ENCODE measurements at regions not wholly inside any gene's neighbourhood (a gene's known extent, or its start where the extent isn't known, plus 50 kb on each side); places are given as distances from the start of the nearest gene placed in this dataset.

DNA sequence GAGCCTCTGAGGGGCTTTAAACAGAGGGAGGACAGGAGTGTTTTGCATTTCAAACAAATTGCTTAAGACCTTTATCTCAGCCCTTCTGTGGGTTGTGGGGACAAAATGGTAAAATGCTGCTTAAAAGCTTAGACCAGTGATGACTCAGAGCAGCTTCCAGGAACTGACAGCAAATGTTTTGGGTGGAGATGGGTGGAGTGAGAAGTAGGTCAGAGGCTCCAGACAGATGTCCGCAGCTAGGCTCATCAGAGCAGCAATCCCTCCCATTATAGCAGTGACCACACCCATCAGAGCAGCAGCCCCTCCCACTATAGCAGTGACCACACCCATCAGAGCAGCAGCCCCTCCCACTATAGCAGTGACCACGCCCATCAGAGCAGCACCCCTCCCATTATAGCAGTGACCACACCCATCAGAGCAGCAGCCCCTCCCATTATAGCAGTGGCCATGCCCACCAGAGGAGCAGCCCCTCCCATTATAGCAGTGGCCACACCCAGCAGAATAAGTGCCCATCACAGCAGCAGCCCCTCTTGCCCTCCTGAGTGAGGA is 532.2 kb downstream of the MATN1 start:
- DNase-seq = no peak

DNA sequence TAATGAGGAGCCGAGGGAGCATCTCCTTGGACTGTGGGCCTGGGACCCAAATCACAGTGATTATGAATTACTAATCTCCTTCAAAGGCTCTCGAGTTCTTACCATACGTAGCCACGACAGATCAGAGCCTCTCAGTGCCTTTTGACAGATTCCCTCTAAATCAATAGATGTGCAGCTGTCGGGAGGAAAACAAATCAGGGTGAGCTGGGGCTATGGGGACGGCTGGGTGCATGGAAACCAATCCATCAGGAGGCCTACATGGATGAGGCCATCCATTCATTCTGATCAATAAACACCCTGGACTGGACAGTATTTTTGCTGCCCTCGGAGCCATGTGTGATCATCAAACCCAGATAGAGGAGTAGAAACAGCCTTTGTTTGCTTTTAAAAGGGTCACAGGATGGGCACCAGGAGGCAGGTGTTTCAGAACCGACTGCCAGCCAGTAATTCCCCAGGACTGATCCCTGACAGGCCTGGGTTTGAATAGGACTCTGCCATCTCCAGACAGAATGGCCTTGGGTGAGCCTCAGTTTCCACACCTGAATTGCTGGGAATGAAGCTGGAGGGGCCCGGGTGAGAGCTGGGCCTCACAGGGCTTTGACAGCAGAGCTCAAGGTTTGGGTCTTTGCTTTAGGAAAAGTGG is 532.8 kb downstream of the MATN1 start:
- DNase-seq = no peak

DNA sequence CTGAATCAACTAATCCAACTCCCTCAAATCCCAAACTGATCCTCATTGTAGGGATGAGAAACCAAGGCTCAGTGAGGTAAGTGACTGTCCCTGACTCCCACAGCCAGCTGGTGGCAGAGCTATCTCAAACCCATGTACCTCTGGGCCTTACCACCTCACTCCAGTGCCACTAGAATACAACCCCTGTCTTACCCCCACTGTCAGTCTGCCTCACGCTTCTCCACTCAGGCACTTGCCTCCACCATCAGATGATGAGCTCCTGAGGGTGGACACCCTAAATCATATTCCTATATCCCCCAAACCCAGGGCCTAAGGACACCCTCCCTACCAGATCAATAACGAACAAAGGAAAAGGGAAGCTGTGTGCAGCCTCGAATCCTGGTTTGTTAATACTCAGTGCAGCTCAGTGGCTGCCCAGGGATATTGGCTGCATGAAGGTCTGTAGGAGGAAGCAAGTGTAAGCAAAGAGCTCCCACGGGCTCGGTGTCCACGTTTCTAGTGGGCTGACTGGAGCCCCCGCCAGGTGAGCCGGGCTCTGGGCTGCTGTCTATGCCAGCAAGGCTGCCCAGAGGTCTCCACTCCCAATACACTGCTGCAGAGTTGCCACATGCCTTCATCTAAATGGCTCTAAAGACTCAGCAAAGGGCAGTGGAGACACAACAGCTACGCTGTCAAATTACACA is 533.4 kb downstream of the MATN1 start:
- DNase-seq = no peak

DNA sequence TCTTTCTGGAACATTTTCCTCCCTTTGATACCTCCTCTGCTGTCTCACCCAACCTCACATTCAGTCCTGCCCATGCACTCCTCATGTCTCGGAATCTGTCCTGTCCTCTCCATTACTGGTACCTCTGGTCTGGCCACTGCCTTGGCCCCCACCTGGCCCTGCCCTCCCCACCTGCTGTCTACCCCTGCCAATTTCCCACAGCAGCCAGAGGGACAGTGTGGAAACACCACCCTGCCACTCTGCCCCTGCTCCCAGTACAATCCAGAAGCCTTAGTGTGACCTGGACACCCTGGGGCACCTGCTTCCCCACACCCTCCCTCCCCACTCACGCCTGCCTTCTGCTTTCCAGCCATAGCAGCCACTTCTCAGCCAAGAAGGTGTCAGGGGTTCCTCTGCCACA is 534.4 kb downstream of the MATN1 start:
- DNase-seq = no peak

DNA sequence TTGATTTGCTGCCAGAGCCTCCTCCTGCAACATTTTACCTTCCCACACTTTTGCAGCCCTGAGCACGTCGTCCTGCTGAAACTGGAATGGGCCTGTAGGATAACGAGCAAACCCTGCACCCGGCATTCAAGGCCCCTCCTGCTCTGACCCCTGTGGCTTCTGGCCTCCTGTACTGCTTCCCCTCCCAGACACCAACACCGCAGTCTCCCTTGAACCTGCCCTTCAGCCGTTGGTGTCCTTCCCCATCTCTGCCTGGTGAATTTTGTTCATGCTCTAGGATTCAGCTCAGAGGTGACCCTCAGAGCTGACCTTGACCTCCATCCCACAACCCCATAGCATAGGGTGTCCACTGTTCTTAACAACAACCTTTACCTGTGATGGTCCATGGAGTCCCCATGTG is 535.1 kb downstream of the MATN1 start:
- DNase-seq = no peak

DNA sequence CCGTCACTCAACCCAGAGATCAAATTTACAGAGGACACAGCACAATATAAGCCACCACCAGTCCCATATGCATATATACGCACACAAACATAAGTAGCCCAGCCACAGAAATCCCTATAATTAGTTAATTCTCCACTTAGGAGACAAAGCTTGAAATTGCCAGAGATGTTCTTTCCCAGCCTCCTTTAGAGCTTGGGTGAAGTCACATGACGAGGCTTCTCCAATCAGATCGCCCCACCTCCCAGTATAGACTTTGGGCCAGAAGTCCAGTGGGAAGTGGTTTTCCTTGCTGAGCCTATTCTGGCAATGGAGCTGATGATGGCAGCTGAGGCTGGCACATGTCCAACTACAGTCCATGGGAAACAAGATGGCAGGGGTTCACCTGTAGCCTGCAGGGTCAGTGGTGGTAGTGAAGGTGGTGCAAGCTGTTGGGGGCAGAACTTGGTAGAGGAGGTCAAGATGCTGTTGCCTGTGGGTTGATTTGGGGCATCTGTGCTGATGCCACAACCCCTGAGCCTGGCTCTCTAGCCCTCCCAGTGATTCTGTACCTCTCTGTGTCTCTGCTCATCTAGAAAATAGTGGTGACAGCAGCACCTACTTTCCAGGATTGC is 535.9 kb downstream of the MATN1 start:
- DNase-seq = no peak

DNA sequence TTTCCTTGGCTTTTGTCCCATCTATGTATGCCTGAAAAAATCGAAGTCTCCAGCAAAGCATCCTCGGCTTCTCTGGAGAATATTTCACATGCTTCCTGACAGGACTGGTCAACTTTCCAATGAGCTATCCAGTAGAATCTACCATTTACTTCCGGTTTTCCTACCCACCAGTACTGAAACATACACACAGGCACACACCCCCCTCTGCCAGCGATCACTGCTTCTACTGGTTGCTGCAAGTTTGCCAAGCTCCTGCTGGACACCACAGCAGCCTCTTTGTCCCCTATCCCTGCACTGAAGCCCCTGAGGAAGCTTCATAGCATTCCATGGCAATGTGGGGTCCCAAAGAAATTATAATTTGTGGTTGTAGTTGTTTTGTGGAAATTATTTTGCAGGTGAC is 536.8 kb downstream of the MATN1 start:
- no peak for DNase-seq

DNA sequence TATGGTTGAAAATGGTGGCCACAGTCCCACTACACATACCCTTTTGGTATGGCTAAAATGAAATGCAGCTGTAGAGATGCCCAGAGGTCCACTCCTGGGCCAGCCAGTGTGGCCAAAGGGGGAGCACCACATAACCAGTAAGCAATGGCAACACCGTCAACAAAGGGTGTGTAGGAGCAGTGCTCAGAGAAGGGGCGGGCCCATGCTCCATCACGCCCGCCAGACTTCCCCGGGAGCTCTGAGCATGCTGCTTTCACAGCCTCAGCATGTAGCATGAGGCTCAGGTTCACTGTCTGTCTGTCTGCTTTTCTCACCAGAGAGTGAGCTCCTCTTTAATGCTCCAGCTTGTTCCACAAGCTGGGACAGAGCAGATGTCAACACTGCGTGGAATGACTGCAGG is 537.6 kb downstream of the MATN1 start:
- DNase-seq = no peak

DNA sequence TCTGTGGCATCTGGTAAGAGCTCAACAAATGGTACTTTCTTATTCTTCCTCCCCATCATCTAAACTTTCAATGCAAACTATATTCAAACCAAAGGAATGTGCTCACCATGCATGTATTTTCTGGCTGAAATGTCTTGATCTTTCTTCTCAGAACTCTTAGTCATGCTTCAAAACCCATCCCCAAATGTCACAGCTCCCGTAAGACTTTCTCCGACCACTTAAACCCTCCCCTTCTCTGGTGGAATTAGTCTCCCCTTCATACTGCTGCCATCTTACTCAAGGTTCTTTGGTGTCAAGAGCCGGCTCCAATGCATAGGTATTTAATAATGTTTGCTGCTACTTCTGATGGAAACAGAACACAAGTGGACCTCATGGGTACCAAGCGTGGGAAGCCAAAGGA is 538.1 kb downstream of the MATN1 start:
- no peak for DNase-seq

DNA sequence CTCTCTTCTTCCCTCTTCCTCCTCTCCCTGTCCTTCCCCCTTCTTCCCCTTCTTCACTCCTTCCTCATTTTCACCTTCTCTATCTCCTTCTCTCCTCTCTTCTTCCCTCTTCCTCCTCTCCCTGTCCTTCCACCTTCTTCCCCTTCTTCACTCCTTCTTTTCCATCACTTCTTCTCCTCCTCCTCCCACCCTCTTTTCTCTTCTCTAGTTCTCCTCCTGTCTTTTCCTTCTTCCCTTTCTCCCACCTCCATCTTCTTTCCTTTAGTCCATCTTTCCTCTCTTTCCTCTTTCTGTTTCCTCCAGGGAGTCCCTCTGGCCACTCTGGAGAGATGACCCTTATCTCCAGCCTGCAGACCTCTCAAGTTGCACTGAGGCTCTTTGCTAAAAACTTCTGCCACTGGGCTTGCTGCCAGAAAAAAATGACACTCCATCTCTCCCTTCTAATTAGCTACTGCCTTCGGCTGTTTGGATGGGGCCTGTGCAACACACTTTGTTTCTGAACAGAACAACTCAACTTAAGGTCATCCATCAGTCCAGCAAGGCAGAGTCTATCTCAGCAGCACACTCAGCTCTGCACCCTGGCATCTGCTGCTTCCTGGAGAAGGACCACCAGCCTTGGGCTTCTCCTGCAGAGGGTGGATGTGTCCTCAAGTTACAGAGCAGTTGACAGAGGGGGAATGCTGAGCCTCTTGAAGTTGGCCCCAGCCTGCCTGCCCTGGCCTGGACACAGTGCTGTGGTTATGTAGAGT is 538.8 kb downstream of the MATN1 start:
- no peak for DNase-seq

DNA sequence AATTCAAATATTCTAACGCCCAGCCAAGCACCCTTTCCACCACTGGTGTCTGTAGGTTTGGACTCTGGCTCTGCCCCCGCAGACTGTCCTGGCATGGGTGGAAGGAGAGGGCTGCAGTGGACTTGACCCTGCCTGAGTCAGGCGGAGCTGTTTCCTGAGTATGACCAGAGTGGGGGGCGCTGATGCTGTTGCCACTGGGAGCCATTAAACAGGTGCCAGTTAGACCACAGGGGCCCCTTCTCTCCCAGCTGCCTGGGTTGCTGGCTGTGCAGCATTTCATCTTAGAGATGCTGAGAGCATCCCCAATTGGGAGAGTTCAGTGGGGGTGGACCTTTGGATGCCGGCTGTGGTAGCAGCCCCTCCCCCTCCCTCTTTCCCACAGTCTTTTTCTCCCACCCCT is 539.5 kb downstream of the MATN1 start:
- no peak for DNase-seq

DNA sequence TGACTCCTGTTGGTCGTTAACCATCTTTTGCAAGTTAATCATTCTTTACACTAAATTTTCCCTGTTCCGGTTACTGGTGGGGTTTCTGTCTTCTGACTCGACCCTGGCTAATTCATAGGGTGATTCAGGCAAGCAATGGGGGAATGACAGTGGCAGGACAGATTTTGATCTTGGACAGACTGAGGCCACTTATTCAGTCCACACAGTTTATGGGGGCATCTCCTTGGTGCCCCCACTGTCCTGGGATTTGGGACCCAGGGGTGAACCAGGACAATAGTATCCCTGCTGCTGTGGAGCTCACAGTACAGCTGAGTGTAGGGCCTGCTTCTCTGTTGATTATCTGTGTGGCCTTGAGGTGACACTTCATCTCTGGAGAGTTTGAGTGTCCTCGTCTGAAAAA is 540.4 kb downstream of the MATN1 start:
- DNase-seq = no peak

DNA sequence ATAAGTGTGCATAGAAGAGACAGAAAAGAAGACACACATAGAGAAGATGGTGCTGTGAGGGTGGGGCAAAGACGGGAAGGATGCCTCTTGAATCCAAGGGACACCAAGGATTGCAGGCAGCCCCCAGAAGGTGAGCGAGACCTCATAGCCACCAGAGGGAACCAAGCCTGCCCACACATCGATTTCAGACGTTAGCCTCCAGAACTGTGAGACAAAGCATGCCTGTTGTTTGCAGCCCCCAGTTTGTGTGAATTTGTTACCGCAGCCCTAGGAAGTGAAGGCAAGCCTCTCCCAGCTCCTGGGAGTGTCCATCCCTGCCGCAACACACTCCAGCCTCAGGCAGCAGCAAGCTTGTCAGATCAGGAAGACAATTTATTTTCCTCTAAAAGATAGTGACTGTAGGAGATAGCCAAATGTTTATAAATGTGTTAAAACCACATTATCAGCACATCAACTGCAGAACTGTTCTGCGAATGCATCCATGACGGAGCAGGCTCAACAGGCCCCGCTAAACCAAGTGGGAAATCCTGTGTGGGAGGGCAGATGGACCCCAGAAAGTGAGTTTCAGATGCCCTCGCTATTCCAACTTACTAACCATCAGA is 543.3 kb downstream of the MATN1 start:
- no peak for DNase-seq

DNA sequence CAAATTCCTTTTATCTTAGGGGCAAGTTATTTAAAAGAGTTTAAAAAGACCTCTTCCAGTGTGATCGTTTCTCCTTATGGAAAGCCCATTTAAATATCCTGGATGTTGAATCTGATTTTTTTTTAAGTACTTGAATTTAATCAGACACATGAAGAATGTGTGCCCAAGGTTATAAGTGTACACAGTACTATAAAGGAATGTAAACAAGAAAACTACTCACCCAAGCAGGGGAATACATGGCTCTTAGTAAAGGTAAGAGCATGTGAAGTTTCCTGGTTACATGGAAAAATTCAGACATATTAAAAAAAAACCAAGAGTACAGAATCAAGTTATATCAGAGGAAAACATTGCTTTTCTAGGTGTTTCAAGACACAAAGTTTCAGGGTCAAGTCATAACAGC is 546.9 kb downstream of the MATN1 start:
- DNase-seq = no peak

DNA sequence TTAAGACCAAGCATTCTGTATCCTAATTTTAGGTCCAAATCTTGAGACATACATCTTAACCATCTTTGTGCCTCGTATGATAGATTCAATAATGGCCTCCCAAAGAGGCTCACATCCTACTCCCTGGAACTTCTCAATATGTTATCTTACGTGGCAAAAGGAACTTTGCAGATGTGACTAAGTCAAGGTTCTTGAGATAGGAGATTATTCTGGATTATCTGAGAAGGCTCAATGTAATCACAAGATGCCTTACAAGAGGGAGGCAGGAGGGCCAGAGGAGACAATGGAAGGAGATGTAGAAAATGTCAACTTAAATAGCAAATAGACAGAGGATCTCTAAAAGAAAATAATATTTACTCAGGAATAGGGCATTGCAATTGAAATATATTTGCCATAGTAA is 548.9 kb downstream of the MATN1 start:
- no peak for DNase-seq

DNA sequence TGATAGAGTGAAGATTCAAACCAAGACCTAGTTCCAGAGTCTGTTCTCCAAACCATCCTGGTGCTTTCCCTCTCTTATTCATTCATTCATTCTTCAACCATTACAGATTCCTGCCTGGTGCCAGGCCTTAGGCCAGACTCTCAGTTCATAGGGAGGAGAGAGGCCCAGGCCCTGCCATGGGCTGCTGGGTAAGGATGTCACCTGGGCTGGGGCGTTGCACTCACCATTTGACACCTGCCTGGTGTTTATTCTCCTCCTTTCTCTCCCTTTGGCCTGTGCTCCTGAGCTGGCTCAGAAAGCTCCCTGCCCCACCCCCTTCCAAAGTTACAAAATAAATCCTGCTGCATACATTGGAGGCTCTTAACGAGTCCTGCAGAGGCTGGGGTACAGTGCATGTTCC is 549.8 kb downstream of the MATN1 start:
- no peak for DNase-seq

DNA sequence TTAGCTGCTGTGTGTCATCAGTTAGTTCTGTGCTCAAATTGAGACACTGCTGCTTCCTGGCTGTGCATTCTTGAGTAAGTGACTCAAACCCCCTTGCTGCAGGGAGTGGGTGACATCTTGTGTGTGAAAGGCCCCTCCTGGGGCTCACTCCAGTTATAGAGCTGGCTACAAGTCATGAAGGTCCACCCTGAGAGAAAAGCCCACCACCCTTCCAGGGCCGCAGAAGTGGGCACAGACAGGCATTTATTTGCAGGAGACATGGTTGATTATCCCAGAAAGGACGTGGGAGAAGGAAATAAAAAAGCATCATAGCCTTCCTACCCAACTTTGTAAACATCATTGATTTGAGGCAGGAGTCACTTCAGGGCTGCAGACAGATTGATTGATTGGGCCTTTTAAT is 550.6 kb downstream of the MATN1 start:
- no peak for DNase-seq

DNA sequence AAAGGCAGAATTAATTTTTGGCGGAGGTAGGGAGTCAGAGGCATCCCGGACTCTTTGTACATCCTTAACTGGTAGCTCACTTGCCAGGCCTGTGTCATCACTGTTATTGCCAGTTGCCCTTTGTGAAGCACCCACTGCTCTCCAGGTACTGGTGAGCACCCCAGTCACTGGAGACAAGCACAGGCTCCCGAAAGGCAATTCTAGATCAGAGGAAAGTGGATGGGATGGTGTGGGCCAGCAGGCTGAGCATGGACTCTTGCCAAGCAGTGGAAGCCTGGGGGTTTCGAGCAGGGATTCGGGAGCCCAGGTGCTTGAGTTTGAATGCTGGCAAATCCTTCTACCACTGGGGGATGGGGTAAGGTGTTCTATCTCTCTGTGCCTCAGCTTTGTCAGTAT is 551.1 kb downstream of the MATN1 start:
- no peak for DNase-seq

DNA sequence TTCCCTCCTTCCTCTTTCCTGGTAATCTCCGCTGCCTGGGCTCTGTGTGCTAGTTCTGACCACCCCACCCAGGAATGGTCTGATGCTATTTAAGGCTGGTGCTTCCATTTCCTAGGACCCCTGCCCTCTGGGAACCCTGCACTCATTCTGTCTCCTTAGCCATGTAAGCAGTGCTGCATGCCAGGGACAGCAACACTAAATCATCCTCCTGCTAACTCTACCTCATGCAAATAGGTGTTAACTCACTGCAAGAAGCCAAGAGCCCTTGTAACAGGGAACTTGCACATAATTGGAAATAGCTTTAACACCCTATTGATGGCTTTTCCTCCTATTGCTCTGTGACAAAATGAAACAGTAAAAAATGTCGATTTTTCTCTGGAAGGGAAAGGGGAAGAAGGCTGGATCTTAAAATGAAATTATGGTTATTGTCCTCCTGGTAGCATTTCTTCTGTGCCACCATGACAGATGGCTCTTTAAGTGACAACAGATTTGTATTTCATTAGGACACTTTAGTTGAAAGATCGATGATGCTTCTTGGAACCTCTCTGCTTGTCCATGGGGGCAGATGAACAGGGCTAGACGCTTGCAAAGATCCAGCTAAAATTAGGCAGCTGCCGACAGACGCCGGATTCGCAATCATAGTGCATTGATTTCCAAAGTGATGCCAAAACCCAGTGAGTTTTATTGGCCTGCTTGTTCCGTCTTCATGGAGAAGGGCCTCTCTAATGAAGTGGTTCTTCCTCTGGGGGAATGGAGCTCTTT is 551.7 kb downstream of the MATN1 start:
- DNase-seq = no peak

DNA sequence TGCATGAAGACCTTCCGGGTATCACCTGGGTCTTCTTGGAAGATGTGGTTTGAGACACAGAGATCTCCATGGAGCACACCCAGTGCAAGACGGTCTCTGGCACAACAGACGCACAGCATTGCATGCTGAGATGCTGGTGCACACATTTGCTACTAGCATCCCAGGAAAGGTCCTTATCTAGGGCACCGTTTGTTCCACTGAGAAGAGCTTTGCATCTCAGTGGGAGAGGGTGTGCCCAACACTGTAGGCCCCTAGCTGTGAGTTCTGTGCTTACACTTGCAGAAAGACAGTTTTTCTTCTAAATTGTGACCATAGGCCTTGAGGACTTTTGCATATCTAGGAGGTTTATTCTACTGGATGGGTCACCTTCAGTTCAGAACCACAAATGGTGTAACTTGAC is 554.1 kb downstream of the MATN1 start:
- DNase-seq = no peak

DNA sequence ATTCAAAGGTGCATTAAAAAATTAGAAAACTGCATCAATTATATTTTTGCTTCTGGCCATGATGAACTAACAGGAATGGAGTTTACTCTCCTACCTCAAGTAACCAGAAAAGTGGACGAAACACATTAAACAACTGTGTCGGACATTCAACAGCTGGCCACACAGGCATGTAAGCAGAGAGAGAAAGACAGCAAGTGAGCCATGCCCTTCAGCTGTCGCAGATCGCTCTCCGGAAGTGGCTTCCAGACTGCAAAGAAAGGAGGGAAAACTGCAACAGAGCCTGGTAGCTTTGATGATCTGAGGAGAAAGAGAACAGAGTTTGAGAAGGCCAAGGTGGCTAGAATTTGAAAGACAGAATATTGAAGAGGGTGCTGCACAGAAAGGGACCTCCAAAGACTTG is 557.2 kb downstream of the MATN1 start:
- no peak for DNase-seq

DNA sequence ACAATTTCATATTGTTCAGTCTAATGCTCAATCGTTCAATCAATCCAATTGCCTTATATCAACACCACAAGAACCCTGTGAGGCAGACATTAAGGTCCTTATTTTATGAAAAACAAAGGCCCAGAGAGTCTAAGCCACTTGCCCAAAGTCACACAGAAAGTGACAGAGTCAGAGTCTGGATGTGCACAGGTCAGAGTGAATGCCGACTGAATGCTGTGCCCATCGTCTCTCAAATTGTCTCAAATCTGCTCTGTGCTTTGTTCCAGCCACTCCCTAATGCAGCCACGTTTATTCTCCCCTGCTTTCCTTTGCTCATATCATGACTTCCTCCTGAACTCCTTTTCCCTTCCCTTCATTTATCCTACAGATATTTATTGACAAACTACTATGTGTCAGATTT is 558.3 kb downstream of the MATN1 start:
- no peak for DNase-seq

DNA sequence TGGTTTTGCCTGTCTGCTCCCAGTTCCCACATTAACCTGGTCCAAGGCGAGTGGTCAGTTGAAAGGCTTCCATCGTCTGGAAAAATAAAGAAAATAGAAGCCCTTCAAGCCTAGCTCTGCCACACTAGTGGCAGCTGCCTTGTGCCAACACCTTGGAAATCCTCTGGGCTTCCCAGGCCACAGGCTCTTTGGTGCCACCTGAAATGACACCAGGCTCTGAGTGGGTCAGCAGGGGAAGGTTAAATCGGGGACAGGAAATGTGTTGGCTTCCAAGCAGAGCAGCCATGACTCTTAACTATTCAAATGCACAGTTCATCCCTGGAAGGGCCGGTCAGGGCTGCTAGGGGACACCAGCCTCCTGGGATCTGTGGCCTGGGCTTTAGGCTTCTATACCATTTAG is 558.7 kb downstream of the MATN1 start:
- no peak for DNase-seq

All from NCI-H446 treated with DMSO at 0.1 percent for 48 hours (cell line).